ENCODE measurements at regions not wholly inside any gene's neighbourhood (a gene's known extent, or its start where the extent isn't known, plus 50 kb on each side); places are given as distances from the start of the nearest gene placed in this dataset.
"Not testable (repeated sequence)": the region's sequence is repeated elsewhere in the genome, so short reads cannot be mapped to it uniquely, and the experiment has no call there.

GRCh38 chr5:56669534-56670483 is 145.5 kb upstream of the MAP3K1 start:
- Histone ChIP-seq H3K4me1 (no peaks in the 10 kb centered on the region), H3K4me3 (no peak overlapping the region), H3K9me3 (no peaks in the 10 kb centered on the region), H3K36me3 (no peaks in the 10 kb centered on the region), H3K27ac (no peak overlapping the region), H3K27me3 (no peaks in the 10 kb centered on the region)
- intact Hi-C loops (cut with DNase I; ENCODE audit: low total_unique reads), result no loop called here
- no peak for TF ChIP-seq CTCF (IDR thresholded peaks at IDR 0.05)
- DNase-seq, result peak in 1 of 2 donors; percentile 47

GRCh38 chr5:56668996-56669395 is 146.4 kb upstream of the MAP3K1 start:
- H3K4me1 ChIP-seq, result no peaks in the 10 kb centered on the region
- no peaks in the 10 kb centered on the region for H3K9me3 ChIP-seq
- no peaks in the 10 kb centered on the region for H3K27me3 ChIP-seq
- no peaks in the 10 kb centered on the region for H3K36me3 ChIP-seq
- TF ChIP-seq CTCF (IDR thresholded peaks at IDR 0.05), result no peak
- no peak overlapping the region for H3K27ac ChIP-seq
- no peak overlapping the region for H3K4me3 ChIP-seq
- DNase-seq, result no peak
- intact Hi-C loops (cut with DNase I; ENCODE audit: low total_unique reads), result no loop called here

- H3K9me3 ChIP-seq, result no peaks in the 10 kb centered on the region
- no peaks in the 10 kb centered on the region for H3K36me3 ChIP-seq
- no peaks in the 10 kb centered on the region for H3K4me1 ChIP-seq
- intact Hi-C loops (cut with DNase I; ENCODE audit: low total_unique reads), result no loop called here
- no peak for DNase-seq
- no peak for TF ChIP-seq CTCF (IDR thresholded peaks at IDR 0.05)
- H3K4me3 ChIP-seq, result no peak overlapping the region
- no peaks in the 10 kb centered on the region for H3K27me3 ChIP-seq
- H3K27ac ChIP-seq, result no peak overlapping the region
These were observed 147.7 kb upstream of the MAP3K1 start for GRCh38 chr5:56667692-56668091.

- intact Hi-C loops (cut with DNase I; ENCODE audit: low total_unique reads), result no loop called here
- Histone ChIP-seq H3K4me3 (no peak overlapping the region), H3K9me3 (no peaks in the 10 kb centered on the region), H3K4me1 (no peaks in the 10 kb centered on the region), H3K27ac (no peak overlapping the region), H3K27me3 (no peaks in the 10 kb centered on the region), H3K36me3 (no peaks in the 10 kb centered on the region)
- DNase-seq, result peak in 1 of 2 donors; percentile 29
- TF ChIP-seq CTCF (IDR thresholded peaks at IDR 0.05), result no peak
These were observed 148.4 kb upstream of the MAP3K1 start for GRCh38 chr5:56666901-56667300.

GRCh38 chr5:56665117-56665516 is 150.2 kb upstream of the MAP3K1 start:
- DNase-seq; intact Hi-C loops (cut with DNase I; ENCODE audit: low total_unique reads); H3K4me3 ChIP-seq; H3K36me3 ChIP-seq; H3K4me1 ChIP-seq; H3K9me3 ChIP-seq; H3K27ac ChIP-seq; H3K27me3 ChIP-seq: not testable (repeated sequence)

GRCh38 chr5:56664025-56664424 is 151.3 kb upstream of the MAP3K1 start:
- TF ChIP-seq CTCF (IDR thresholded peaks at IDR 0.05), result no peak

More at GRCh38 chr5:56664025-56664424, 151.3 kb upstream of the MAP3K1 start:
- Histone ChIP-seq H3K27ac (no peak overlapping the region), H3K9me3 (no peaks in the 10 kb centered on the region), H3K27me3 (no peaks in the 10 kb centered on the region), H3K4me3 (no peak overlapping the region), H3K36me3 (no peaks in the 10 kb centered on the region), H3K4me1 (no peaks in the 10 kb centered on the region)
- intact Hi-C loops (cut with DNase I; ENCODE audit: low total_unique reads), result no loop called here
- no peak for DNase-seq

Measured in tibial artery (tissue), 4 donors.